Nephron (organoid): ENCODE measurements at regions not wholly inside any gene's neighbourhood (a gene's known extent, or its start where the extent isn't known, plus 50 kb on each side); places are given as distances from the start of the nearest gene placed in this dataset.
"Not testable (repeated sequence)": the region's sequence is repeated elsewhere in the genome, so short reads cannot be mapped to it uniquely, and the experiment has no call there.

Experiments
- H3K27ac Mint-ChIP-seq, 3 experiments: 2 replicates each; pipeline ENCODE4 v1.8.0; 2020; ENCODE audit warnings: mixed read lengths in 3 of 3, mild to moderate bottlenecking in 2 of 3, moderate library complexity in 1 of 3
- H3K27me3 Mint-ChIP-seq: 2 replicates; pipeline ENCODE4 v1.8.0; 2021; ENCODE audit warnings: low read depth, mild to moderate bottlenecking, moderate library complexity, mixed read lengths
- H3K36me3 Mint-ChIP-seq: 2 replicates; pipeline ENCODE4 v1.8.0; 2020; ENCODE audit warnings: low read depth, mixed read lengths
- H3K4me1 Mint-ChIP-seq: 2 replicates; pipeline ENCODE4 v1.8.0; 2020; ENCODE audit warnings: mixed read lengths
- H3K4me3 Mint-ChIP-seq, 3 experiments: 2 replicates each; pipeline ENCODE4 v1.8.0; 2020; ENCODE audit warnings: mild to moderate bottlenecking in 3 of 3, mixed read lengths in 3 of 3, moderate library complexity in 2 of 3
- H3K9me3 Mint-ChIP-seq: 2 replicates; pipeline ENCODE4 v1.8.0; 2020; ENCODE audit warnings: mixed read lengths
- CTCF ChIP-seq, 3 experiments: fragments of 200-600 bp; sonication (generic); IDR thresholded peaks; one replicate each; pipeline ENCODE4 v1.5.0; 2021; ENCODE audit warnings: antibody characterized with exemption in 3 of 3; ENCODE audit not compliant: unreplicated experiment in 3 of 3

DNA sequence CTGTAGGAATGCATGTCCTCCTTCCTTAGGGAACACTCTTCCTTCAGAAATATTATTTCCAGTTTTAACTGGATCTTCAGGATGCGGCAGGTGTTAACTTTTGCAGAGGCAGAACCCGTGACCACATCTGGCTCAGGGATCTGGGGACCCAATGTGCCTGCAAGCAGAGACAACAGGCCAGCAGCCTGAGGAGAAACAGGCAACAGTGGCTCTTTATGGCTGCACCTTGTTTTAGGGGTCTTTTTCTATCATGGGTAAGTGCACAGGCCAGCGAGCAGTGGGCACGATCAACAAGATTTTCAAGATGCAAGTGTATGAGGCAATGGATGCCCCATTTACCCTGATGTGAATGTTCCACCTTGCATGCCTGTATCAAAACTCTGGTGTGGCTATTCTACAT, 497.5 kb upstream of the KLF6 start:
- no peak for TF ChIP-seq CTCF (IDR thresholded peaks at IDR 0.05; ENCODE audit: unreplicated experiment in 3 of 3)
- Mint-ChIP-seq H3K4me3 (no peak overlapping the region), H3K27me3 (peaks cover 11% of the 10 kb centered on the region), H3K36me3 (no peaks in the 10 kb centered on the region), H3K27ac (peak overlapping the region in 1 of 3 experiments; percentile 3), H3K4me1 (peaks cover 51% of the 10 kb centered on the region), H3K9me3 (no peaks in the 10 kb centered on the region)

DNA sequence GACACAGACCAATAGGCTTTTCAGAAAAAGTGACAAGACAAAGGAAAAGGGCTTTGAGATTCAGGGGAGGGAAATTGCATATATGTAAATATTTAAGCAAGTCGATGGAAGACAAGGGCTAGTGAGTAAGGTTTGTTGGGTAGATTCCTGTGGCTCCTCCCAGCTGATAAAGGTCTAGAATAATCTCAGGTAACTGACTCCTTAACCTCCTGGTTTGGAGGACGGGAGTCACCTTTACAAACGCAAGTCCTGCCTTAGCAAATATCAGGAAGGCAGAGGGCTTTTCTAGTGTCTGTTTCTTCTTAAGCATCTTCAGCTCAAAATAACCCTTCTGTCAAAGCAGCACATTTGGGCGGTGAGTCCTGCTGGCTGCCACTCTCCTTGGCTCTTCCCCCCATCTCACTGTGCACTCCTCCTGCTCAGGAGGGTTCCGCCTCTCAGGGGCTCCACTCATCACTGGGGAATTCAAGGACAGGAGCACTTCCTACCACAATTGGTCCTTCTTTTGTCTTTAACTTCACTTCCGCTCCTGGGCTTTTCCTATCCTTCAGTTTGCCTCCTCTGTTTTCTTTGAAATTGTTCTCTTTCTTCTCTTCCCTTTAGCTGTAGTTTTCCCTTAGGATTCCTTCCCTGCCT, 496.3 kb upstream of the KLF6 start:
- Mint-ChIP-seq H3K27ac (no peak overlapping the region), H3K4me3 (no peak overlapping the region), H3K36me3 (no peaks in the 10 kb centered on the region), H3K9me3 (no peaks in the 10 kb centered on the region), H3K27me3 (peaks cover 11% of the 10 kb centered on the region), H3K4me1 (peaks cover 51% of the 10 kb centered on the region)
- TF ChIP-seq CTCF (IDR thresholded peaks at IDR 0.05; ENCODE audit: unreplicated experiment in 3 of 3): no peak

DNA sequence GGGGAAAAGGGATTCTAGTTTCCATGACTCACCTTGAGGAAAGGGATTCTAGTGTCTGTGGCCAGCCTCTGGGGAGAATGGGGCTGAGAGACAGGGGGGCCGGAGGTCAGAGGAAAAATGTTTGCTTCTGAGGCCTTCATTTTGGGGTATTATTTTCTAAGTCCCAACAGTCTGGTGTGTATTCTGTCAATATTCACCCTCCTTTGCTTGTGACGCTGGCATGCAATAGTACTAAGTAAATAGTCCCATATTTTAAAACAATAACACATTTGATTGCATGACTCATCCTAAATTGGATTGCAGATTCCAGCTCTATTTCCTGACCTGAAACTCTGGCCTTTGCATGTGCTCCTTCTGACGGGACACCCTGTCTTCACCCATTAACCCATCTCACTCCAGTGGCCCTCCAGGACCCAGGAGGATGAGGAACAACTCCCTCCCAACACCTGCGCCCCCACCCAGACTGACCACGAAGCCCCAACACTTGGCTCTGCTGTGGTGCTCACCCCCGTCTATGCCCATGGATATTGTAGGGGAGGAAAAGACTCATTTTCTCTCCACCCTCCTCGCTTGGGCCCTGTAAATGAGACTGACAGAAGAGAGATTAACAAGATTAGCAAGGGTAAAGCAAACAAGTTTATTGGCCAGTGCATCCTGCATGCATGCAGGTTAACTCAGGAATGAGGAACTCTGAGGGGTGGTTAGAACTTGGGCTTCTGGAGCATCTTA, 495.6 kb upstream of the KLF6 start:
- Mint-ChIP-seq H3K36me3 (no peaks in the 10 kb centered on the region), H3K4me1 (peaks cover 51% of the 10 kb centered on the region), H3K4me3 (no peak overlapping the region), H3K9me3 (no peaks in the 10 kb centered on the region), H3K27ac (no peak overlapping the region), H3K27me3 (peaks cover 11% of the 10 kb centered on the region)
- TF ChIP-seq CTCF (IDR thresholded peaks at IDR 0.05; ENCODE audit: unreplicated experiment in 3 of 3): no peak

DNA sequence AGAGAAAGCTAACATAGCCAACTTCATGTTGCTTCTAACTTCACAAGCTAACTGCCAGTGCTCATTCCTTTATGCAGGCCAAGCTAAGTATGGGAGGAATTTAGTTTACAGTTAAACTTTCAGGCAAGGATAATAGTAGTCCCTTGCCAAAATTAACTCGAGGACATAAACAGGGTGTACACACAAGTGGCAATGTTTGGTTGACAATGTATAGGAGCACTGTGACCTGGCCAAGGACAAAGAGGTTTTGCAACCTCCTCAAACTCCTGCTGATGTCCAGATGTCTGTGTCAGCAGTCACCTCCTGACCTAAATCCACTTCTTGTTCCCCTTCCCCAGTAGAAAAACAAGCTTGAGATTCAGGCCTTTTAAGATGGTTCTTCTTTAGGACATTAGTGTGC, 494.6 kb upstream of the KLF6 start:
- Mint-ChIP-seq H3K9me3 (no peaks in the 10 kb centered on the region), H3K4me3 (no peak overlapping the region), H3K27ac (peak overlapping the region; percentile 7 to 50 (median 15)), H3K4me1 (peaks cover 51% of the 10 kb centered on the region), H3K36me3 (no peaks in the 10 kb centered on the region), H3K27me3 (peaks cover 11% of the 10 kb centered on the region)
- no peak for TF ChIP-seq CTCF (IDR thresholded peaks at IDR 0.05; ENCODE audit: unreplicated experiment in 3 of 3)

DNA sequence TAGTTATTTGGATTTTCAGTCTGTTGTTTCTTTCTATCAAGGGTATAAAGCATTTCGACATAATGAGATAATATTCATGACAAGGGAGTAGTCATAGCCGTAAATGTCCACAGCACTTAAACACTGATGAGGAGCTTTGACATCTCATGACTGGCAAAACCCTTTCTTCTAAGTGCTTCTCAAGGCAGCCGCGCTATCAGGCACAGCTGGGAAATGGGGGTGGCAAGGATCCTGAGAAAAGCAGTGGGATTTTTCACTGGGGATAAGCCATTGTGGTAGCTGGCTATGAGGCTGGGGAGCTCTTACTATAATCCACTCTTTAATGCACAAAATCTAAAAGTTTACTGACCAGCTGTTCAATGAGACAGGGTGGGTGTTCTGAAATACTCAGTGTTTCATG, 493.2 kb upstream of the KLF6 start:
- H3K4me3 Mint-ChIP-seq: no peak overlapping the region
- TF ChIP-seq CTCF (IDR thresholded peaks at IDR 0.05; ENCODE audit: unreplicated experiment in 3 of 3): no peak
- no peaks in the 10 kb centered on the region for H3K36me3 Mint-ChIP-seq
- no peak overlapping the region for H3K27ac Mint-ChIP-seq
- peaks cover 39% of the 10 kb centered on the region for H3K4me1 Mint-ChIP-seq
- H3K27me3 Mint-ChIP-seq: peaks cover 11% of the 10 kb centered on the region
- no peaks in the 10 kb centered on the region for H3K9me3 Mint-ChIP-seq

- peaks cover 28% of the 10 kb centered on the region for H3K4me1 Mint-ChIP-seq
- H3K4me3 Mint-ChIP-seq: no peak overlapping the region
- no peak overlapping the region for H3K27ac Mint-ChIP-seq
- H3K36me3 Mint-ChIP-seq: no peaks in the 10 kb centered on the region
- H3K27me3 Mint-ChIP-seq: peaks cover 11% of the 10 kb centered on the region
- TF ChIP-seq CTCF (IDR thresholded peaks at IDR 0.05; ENCODE audit: unreplicated experiment in 3 of 3): no peak
- peaks cover 2% of the 10 kb centered on the region for H3K9me3 Mint-ChIP-seq
Observed at GRCh38 chr10:4276151-4276550, 491.1 kb upstream of the KLF6 start.

- H3K4me3 Mint-ChIP-seq, H3K36me3 Mint-ChIP-seq, H3K27ac Mint-ChIP-seq, H3K9me3 Mint-ChIP-seq: not testable (repeated sequence)
- Mint-ChIP-seq H3K27me3 (peaks cover 11% of the 10 kb centered on the region), H3K4me1 (peaks cover 26% of the 10 kb centered on the region)
Observed at GRCh38 chr10:4274671-4275070, 489.7 kb upstream of the KLF6 start.
